Lower leg skin (tissue), 3 donors: ENCODE measurements at regions not wholly inside any gene's neighbourhood (a gene's known extent, or its start where the extent isn't known, plus 50 kb on each side); places are given as distances from the start of the nearest gene placed in this dataset.

Experiments
- CTCF ChIP-seq, 3 donors: fragments of 450-650 bp; IDR thresholded peaks; one replicate each; pipeline ENCODE4 v1.5.1; 2016; ENCODE audit warnings: antibody characterized with exemption in 3 of 3, mild to moderate bottlenecking in 3 of 3, moderate library complexity in 2 of 3
- POLR2A ChIP-seq, 2 donors: fragments of 450-650 bp; IDR thresholded peaks; one replicate each; pipeline ENCODE4 v1.6.1; 2016 to 2017; ENCODE audit warnings: antibody characterized with exemption in 2 of 2, mild to moderate bottlenecking in 1 of 2, moderate library complexity in 1 of 2

GRCh38 chr15:94610069-94610468 is 378.7 kb downstream of the MCTP2 start:
- TF ChIP-seq CTCF (IDR thresholded peaks at IDR 0.05) (no peak), POLR2A (IDR thresholded peaks at IDR 0.05) (no peak)
